ENCODE measurements at regions not wholly inside any gene's neighbourhood (a gene's known extent, or its start where the extent isn't known, plus 50 kb on each side); places are given as distances from the start of the nearest gene placed in this dataset.
A peak's percentile ranks its signal among the peaks of the same experiment; 100 is the strongest.
"Not testable (repeated sequence)": the region's sequence is repeated elsewhere in the genome, so short reads cannot be mapped to it uniquely, and the experiment has no call there.

DNA sequence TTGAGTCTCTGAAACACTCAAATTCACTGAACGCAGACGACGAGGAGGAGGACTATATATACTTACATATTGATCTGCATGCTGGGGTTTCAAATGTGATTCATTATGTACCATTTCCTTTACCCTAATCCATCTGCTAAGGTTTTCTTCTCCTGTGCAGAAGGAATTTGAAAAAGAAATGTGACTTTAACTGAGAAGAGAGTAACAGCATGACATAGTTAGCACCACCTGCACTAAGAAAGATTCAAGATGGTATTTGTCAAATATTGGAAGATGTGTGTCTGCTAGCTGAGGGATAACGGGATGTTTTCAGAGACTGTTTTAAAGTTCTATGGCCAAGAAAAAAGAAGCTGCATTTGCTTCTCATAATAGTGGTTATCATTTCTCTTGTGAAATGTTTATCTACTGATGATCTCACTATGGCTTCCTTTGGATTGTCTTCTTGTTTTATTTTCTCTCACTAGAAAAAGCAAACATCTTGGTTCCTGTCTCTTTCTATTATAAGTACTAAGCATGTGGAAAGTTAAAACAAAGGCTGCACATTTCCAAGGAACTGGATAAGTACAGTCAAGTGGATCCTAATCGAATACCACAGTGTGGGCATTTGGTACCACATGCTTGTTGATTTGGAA lies 89.8 kb upstream of the TLE4 start:
- intact Hi-C loops (cut with DNase I) = loop anchor here (10.0 kb wide), 1 partner anchor 83 kb away; no protein-coding TSS in a partner anchor

GRCh38 chr9:79485258-79485657 lies 86.5 kb upstream of the TLE4 start:
- no peak for TF ChIP-seq CTCF (IDR thresholded peaks at IDR 0.05)
- Histone ChIP-seq H3K36me3 (no peaks in the 10 kb centered on the region), H3K27me3 (no peaks in the 10 kb centered on the region), H3K4me3 (no peak overlapping the region), H3K27ac (no peak overlapping the region), H3K9me3 (no peaks in the 10 kb centered on the region), H3K4me1 (no peaks in the 10 kb centered on the region), H3K9ac (ENCODE audit: low read depth in 2 of 2, low read length in 2 of 2) (no peak overlapping the region)
- intact Hi-C loops (cut with DNase I) = loop anchor here (10.0 kb wide), 1 partner anchor 80 kb away; no protein-coding TSS in a partner anchor
- no peak for DNase-seq

More for the DNA sequence above, 89.8 kb upstream of the TLE4 start:
- Histone ChIP-seq H3K36me3 (no peaks in the 10 kb centered on the region), H3K9me3 (no peaks in the 10 kb centered on the region), H3K27me3 (no peaks in the 10 kb centered on the region), H3K27ac (no peak overlapping the region), H3K9ac (ENCODE audit: low read depth in 2 of 2, low read length in 2 of 2) (no peak overlapping the region), H3K4me1 (no peaks in the 10 kb centered on the region), H3K4me3 (no peak overlapping the region)
- DNase-seq = no peak
- TF ChIP-seq CTCF (IDR thresholded peaks at IDR 0.05) = no peak

DNA sequence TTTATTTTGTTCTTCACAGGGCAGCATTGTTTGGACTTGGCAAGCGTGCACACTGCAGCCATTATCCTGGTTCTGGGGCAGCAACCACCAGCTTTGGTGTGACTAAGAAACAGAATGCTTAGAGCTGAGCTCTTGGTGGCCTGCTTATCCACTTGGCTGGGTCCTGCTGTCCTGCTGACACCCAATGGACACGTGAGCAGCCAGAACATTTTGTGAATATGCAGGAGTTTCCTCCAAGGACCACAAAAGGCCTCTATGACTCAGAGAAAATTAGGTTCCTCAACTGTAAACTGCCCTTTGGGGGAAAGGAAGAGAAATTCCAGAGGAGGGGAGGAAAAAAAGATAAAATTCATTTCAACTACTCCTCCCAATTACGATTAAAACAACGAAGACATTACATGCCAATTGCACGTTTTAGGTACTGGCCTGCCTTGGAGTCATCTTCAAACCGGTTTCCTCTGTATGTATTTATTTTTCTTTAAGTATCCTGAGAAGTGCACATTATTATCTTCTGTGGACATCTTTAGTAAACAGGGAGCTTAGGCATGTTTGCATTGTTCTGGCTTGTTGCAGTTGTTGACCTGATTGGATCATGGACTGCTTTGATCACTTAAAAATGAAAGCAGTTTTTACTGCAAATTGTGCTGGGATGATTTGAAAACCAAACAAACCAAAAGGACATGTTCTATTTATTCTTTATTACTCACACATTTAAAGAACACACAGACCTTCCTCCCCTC lies 82.3 kb upstream of the TLE4 start:
- no peak overlapping the region for H3K9ac ChIP-seq (ENCODE audit: low read depth in 2 of 2, low read length in 2 of 2)
- peak; percentile 21 for DNase-seq
- no peak for TF ChIP-seq CTCF (IDR thresholded peaks at IDR 0.05)
- H3K27ac ChIP-seq = no peak overlapping the region
- H3K9me3 ChIP-seq = no peaks in the 10 kb centered on the region
- H3K36me3 ChIP-seq = no peaks in the 10 kb centered on the region
- intact Hi-C loops (cut with DNase I) = loop anchor here (10.0 kb wide), 1 partner anchor 75 kb away; no protein-coding TSS in a partner anchor
- no peaks in the 10 kb centered on the region for H3K27me3 ChIP-seq
- H3K4me3 ChIP-seq = no peak overlapping the region
- H3K4me1 ChIP-seq = no peaks in the 10 kb centered on the region

GRCh38 chr9:79490657-79491248 lies 81.0 kb upstream of the TLE4 start:
- no peak overlapping the region for H3K9ac ChIP-seq (ENCODE audit: low read depth in 2 of 2, low read length in 2 of 2)
- H3K27ac ChIP-seq = no peak overlapping the region
- no peaks in the 10 kb centered on the region for H3K36me3 ChIP-seq
- no peaks in the 10 kb centered on the region for H3K27me3 ChIP-seq
- H3K4me1 ChIP-seq = no peaks in the 10 kb centered on the region
- TF ChIP-seq CTCF (IDR thresholded peaks at IDR 0.05) = no peak
- no peaks in the 10 kb centered on the region for H3K9me3 ChIP-seq
- intact Hi-C loops (cut with DNase I) = no loop called here
- H3K4me3 ChIP-seq = no peak overlapping the region
- no peak for DNase-seq

GRCh38 chr9:79492092-79493009 lies 79.4 kb upstream of the TLE4 start:
- Histone ChIP-seq H3K9me3 (no peaks in the 10 kb centered on the region), H3K4me3 (no peak overlapping the region), H3K27me3 (no peaks in the 10 kb centered on the region), H3K27ac (no peak overlapping the region), H3K36me3 (no peaks in the 10 kb centered on the region), H3K4me1 (no peaks in the 10 kb centered on the region), H3K9ac (ENCODE audit: low read depth in 2 of 2, low read length in 2 of 2) (no peak overlapping the region)
- TF ChIP-seq CTCF (IDR thresholded peaks at IDR 0.05) = no peak
- no peak for DNase-seq
- intact Hi-C loops (cut with DNase I) = no loop called here

DNA sequence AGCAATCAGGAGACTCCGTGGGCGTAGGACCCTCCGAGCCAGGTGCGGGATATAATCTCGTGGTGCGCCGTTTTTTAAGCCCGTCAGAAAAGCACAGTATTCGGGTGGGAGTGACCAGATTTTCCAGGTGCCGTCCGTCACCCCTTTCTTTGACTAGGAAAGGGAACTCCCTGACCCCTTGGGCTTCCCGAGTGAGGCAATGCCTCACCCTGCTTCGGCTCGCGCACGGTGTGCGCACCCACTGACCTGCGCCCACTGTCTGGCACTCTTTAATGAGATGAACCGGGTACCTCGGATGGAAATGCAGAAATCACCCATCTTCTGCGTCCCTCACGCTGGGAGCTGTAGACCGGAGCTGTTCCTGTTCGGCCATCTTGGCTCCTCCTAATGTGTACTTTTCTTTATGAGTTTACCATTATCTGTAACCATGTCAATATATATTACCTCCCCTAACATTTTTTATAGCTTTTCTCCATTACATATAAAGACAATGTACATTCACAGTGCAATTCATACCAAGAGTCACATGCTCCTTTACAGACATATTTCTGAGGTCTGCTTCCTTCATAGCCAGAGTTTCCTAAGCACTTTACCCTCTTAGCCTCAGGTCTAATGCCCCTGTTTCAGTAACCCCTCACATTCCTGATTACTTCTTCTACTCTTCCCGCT lies 71.4 kb upstream of the TLE4 start:
- H3K9me3 ChIP-seq; H3K36me3 ChIP-seq; H3K4me1 ChIP-seq; H3K9ac ChIP-seq (ENCODE audit: low read depth in 2 of 2, low read length in 2 of 2); H3K27ac ChIP-seq; H3K27me3 ChIP-seq; intact Hi-C loops (cut with DNase I): not testable (repeated sequence)
- peak; percentile 23 for DNase-seq
- peak overlapping the region; percentile 5 for H3K4me3 ChIP-seq

Measured in colonic mucosa (tissue), 4 donors.